ENCODE measurements at regions not wholly inside any gene's neighbourhood (a gene's known extent, or its start where the extent isn't known, plus 50 kb on each side); places are given as distances from the start of the nearest gene placed in this dataset.

DNA sequence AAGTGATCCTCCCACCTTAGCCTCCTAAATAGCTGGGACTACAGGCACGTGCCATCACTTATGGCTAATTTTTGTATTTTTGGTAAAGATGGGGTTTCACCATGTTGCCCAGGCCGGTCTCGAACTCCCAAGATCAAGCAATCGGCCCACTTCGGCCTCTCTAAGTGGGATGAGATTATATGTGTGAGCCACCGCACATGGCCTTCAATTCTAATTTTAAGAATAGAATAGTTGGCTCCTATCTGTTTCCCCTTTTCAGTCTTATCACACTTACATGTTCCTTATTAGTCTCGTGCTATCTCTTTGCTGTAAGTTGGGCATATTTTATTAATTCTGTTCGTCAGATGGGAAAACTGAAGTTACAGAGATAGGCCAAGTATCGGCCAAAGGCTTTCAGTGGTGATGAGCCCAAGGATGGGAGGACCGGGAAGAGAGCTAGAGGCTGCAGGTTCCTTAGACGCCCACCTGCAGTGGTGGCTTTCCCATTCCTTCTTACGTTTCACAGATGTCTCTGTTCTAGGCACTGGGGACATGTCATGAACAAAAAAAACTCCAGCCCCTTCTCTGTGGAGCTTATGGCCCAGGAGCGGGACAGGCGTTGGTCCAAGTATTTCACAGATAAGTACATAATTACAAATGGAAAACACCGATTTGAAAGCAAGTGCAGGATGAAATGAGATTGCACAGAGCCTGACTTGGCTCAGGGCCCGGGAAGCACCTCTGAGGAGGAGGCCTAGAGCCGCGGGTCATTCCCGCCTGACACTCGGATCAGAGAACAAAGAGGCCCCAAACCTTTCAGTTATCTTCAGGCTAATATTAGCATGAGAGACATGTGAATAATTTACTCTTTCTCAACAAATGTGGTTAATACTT lies 91.1 kb upstream of the KLF13 start (continued):
- 0 out of 2 replicates have a peak, but pooled peaks have one; percentile 8 for TF ChIP-seq SPI1 (IDR thresholded peaks at IDR 0.05; ENCODE audit: borderline replicate concordance, insufficient read depth, low read depth, low read length)
- TF ChIP-seq TAF1 (IDR thresholded peaks at IDR 0.05; ENCODE audit: borderline replicate concordance, low read depth, low read length), result 0 out of 2 replicates have a peak, but pooled peaks have one; percentile 15
- TF ChIP-seq NFYA (IDR thresholded peaks at IDR 0.05; ENCODE audit: borderline replicate concordance, low read depth, low read length), result no peak
- no peak for TF ChIP-seq HDAC2 (IDR thresholded peaks at IDR 0.05)
- TF ChIP-seq, protein P1, sequence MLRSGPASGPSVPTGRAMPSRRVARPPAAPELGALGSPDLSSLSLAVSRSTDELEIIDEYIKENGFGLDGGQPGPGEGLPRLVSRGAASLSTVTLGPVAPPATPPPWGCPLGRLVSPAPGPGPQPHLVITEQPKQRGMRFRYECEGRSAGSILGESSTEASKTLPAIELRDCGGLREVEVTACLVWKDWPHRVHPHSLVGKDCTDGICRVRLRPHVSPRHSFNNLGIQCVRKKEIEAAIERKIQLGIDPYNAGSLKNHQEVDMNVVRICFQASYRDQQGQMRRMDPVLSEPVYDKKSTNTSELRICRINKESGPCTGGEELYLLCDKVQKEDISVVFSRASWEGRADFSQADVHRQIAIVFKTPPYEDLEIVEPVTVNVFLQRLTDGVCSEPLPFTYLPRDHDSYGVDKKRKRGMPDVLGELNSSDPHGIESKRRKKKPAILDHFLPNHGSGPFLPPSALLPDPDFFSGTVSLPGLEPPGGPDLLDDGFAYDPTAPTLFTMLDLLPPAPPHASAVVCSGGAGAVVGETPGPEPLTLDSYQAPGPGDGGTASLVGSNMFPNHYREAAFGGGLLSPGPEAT (IDR thresholded peaks at IDR 0.05; ENCODE audit: low read depth), result peak; percentile 51; the same call in 1 of the 2 replicates
- TF ChIP-seq, protein P2, sequence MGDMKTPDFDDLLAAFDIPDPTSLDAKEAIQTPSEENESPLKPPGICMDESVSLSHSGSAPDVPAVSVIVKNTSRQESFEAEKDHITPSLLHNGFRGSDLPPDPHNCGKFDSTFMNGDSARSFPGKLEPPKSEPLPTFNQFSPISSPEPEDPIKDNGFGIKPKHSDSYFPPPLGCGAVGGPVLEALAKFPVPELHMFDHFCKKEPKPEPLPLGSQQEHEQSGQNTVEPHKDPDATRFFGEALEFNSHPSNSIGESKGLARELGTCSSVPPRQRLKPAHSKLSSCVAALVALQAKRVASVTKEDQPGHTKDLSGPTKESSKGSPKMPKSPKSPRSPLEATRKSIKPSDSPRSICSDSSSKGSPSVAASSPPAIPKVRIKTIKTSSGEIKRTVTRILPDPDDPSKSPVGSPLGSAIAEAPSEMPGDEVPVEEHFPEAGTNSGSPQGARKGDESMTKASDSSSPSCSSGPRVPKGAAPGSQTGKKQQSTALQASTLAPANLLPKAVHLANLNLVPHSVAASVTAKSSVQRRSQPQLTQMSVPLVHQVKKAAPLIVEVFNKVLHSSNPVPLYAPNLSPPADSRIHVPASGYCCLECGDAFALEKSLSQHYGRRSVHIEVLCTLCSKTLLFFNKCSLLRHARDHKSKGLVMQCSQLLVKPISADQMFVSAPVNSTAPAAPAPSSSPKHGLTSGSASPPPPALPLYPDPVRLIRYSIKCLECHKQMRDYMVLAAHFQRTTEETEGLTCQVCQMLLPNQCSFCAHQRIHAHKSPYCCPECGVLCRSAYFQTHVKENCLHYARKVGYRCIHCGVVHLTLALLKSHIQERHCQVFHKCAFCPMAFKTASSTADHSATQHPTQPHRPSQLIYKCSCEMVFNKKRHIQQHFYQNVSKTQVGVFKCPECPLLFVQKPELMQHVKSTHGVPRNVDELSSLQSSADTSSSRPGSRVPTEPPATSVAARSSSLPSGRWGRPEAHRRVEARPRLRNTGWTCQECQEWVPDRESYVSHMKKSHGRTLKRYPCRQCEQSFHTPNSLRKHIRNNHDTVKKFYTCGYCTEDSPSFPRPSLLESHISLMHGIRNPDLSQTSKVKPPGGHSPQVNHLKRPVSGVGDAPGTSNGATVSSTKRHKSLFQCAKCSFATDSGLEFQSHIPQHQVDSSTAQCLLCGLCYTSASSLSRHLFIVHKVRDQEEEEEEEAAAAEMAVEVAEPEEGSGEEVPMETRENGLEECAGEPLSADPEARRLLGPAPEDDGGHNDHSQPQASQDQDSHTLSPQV (IDR thresholded peaks at IDR 0.05), result peak; percentile 52; the same call in 1 of the 2 replicates
